NCI-H82 treated with DMSO at 0.1 percent for 48 hours (cell line): ENCODE measurements at regions not wholly inside any gene's neighbourhood (a gene's known extent, or its start where the extent isn't known, plus 50 kb on each side); places are given as distances from the start of the nearest gene placed in this dataset.
"Not testable (repeated sequence)": the region's sequence is repeated elsewhere in the genome, so short reads cannot be mapped to it uniquely, and the experiment has no call there.

Experiments used
- DNase-seq: peaks from one replicate; lab custom pipeline; 2025; ENCODE audit not compliant: unreplicated experiment; lab: John Stamatoyannopoulos, UW

DNA sequence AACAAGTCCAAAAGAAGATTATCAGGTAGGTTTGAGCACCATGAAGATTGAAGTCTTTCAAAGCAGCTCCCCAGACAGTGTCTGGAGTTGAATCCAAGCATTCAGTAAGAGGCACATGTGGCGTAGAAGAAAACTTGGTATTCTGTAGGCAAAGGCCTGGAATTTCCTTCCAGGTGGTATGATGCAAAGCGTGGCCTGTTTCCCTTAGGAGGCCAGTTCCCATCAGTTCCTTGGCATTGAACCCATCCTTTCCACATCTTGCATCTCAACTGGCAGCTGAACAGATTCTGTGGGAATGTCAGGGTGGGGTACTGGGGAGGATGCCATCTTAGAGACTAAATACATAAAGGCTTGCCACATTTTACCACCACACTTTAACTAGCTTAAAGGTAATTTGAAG is 516.0 kb downstream of the BTBD3 start:
- no peak for DNase-seq

DNA sequence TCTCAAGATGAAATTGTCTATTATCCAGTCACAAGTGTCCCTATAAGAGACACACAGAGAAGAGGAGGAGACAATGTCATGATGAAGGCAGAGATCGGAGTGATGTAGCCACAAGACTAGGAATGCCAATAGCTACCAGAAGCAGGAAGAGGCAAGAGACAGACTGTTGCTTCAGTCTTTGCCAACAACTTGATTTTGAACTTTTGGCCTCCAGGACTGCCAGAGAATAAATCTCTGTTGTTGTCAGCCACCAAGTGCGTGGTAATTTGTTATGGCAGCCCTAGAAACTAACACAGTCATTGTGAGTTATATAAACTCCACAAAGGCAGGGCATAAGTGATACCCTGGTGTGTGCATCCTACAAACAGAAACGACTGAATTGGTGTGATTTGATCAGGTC is 517.0 kb downstream of the BTBD3 start:
- no peak for DNase-seq

DNA sequence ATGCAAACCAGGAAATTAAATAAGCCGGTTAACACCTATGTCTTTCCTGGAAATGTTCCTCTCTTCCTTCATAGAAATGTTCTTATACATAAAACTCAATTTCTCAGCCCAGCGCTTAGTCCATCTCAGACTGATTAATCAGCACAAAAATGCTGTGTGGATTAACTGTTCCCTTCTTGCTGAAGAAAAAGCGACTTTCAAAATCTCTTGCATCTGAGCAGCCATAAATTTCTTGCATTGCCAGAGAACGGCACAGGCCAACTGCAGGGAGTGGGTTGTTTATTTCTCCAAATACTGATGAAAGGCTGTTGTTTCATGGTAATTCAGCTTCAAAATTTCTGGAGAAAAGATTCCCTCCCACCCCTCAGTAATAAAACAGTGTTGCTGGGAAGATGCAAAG is 517.6 kb downstream of the BTBD3 start:
- DNase-seq: no peak

DNA sequence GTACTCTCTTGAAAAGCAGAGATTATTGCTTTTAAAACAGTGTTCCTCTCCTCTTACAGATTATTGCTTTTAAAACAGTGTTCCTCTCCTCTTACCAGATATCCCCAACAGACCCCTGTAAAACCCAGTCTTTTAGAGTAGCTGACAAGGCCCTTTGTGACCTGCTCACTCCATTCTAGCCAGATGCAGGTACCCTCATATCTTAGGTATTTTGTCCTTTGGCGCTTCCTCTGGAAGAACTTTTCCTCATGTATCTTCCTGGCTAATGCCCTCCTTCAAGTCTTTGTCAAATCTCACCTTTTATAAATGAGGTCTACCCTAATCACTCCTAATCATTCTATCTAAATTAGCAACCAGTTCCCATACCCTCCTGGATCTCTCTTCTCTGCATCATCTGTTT is 536.0 kb downstream of the BTBD3 start:
- no peak for DNase-seq

DNA sequence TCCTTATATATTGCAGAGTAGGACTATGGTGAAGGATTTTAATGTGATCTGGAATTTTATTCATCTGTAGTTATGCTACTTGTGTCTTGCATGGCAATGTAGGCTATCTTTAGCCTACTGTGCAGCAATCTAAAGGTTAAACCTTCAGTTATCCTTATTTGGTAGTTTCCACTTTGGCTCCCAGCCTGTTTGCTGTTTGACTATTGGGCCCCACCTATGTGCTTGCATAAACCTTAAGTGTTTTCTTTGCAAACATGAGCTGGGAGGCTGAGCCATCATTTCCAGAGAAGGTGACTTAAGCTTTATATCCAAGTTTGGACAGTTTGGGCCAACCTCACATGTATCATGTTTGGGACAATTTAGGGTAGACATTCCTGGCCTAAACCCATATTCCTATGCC is 537.5 kb downstream of the BTBD3 start:
- DNase-seq: no peak

DNA sequence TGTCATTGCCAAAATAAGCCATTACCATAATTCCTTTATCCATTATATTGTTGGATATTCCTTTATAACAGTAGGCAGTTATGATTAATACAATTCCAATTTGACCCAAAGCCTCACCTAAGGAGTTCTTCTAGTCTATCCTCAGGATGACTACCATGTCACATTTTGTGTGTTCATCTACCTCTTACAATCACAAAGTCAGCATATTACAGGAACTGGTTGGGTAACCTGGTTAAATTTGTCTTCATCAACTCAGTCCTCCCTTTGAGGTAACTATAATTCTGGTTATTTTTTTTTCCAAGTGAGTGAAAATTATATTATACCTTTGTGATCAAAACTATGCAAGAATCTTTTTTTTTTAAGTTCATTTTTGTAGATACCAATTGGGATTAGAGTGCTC is 540.5 kb downstream of the BTBD3 start:
- no peak for DNase-seq

DNA sequence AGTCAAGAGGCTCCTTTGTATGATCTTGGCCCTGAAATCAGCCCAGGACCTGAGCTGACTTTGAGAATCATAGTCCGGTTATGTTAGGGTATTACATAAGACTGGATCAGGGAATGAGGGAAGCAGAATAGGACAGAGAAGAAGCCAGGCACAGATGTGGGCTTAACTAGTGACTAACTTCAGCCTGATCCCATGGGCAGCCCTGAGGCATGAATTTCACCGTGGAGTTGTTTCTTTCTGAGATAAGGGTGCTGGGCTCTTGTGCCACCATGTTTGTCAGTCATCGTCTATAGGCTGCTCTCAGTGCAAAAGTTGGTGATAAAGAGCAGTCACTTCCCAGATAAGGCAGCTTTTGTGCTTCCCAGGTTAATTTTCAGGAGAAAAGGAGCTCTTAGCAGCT is 544.7 kb upstream of the SPTLC3 start:
- no peak for DNase-seq

DNA sequence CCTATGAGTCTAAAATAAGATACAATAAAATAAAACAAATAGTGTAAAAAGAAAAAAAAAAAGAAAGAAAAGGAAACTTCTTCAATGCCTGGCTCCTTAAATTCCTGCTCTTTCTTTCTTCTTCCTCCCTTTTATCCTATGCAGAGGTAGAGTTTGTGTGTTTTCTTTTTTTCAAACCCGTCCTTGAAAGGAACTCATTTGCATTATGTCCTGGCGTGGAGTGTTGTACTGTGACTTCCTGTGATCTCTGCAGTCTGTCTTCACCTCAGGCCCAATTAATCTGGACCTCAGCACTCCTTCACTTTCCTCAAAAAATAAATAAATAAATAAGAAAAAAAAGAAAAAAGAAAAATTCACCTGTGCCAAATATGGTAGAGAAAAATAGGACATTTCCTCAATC is 541.9 kb upstream of the SPTLC3 start:
- DNase-seq: no peak

DNA sequence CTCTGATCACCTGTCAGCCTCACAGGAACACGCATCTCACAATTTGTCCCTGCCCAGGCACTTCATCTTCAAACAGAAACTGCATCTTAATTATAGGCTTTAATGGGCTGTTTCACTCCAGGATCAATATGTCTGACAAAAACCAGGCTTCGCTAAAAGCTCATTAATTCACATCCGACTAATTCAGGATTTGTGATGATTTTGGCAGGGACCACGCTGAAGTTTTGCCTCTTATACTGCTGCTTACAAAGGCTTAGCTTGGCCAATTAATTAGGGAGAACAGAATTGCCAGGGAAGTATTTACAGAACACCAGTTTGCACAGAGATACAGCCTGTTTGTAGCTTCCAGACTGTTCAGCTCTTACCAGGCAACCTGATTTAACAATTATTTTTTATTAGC is 541.0 kb upstream of the SPTLC3 start:
- no peak for DNase-seq

DNA sequence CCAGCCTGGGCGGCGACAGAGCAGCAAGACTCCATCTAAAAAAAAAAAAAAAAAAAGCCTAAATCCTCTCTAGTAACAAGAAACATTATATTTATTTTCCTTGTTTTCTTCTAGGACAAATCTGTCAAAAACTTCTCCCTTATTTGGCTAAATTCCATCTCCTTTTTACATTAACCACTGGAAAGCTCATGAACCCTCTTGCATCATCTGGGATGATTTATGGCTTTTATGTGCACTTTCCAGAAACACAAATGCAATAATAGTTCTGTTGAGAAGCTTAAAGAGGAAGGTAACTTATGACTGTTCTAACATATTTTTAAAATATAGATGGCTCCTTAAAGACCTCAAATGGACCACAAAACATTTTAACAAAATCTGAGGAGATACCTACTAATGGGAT is 526.1 kb upstream of the SPTLC3 start:
- DNase-seq: no peak

DNA sequence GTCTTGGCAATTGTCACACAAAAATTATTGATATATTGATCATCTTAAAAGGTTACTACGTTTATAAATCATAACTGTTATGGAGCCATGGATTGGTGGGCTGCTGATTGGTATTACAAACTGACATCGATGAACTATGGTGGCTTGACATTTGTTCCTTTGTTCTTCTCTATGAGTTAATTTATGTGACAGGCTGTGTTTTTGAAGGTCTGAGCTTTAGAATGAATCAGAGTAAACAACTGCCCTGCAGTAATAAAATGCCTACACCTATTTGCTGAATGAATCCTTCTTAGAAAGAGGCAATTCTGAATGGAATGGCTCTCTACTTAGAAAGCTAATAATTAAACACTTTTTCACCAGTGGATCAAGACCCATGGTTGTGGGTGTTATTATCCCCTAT is 506.3 kb upstream of the SPTLC3 start:
- DNase-seq: no peak

DNA sequence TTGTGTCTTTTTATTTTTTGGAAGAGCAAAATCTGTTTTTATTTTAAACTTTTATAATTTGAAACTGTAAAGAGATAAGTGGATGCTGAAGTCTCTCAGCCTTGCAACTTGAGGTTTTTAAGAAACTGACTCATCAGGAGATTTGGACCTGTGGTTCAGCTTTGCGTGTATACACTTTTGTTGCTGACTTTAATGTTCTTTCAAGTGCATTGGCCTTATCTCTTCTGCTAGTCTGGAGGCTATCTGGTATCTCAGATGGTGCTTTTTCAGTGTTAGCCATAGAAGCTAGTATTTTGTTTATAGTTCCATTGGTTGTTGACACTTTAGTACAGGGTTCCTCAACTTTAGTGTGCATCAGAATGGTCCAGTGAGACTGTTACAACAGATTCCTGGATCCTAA is 504.0 kb upstream of the SPTLC3 start:
- no peak for DNase-seq

DNA sequence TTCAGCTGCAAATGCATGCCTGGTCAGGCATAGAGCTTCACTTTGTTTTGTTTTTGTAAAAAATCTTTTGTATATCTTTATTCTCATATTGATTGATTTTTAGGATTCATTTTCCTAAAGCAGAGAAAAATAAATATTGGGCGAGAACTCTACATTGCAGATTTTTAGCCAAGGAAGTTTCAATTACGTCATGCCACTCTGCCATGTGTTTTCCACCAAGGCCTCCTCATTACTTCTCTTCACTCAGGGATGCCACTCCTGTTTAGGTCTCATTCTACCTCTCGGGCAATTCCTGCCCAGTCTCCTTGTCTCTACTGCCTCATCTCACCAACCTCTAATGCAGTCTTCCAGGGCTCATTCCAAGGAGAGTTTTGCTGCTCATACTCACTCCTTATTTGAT is 497.3 kb upstream of the SPTLC3 start:
- no peak for DNase-seq

DNA sequence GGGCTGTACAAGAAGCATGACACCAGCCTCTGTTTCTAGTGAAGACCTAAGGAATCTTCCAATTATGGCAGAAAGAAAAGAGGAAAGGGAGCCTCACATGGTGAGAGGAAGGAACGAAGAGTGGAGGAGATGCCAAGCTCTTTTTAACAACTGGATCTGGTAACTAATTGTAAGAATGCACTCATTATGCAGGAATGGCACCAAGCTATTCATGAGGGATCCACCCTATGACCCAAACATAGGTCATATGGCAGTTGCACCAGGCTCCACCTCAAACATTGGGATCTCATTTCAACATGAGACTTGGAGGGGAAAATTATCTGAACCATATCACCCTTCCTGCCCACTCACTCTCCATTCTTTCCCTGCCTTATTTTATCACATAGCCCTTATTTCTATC is 496.0 kb upstream of the SPTLC3 start:
- DNase-seq: no peak

DNA sequence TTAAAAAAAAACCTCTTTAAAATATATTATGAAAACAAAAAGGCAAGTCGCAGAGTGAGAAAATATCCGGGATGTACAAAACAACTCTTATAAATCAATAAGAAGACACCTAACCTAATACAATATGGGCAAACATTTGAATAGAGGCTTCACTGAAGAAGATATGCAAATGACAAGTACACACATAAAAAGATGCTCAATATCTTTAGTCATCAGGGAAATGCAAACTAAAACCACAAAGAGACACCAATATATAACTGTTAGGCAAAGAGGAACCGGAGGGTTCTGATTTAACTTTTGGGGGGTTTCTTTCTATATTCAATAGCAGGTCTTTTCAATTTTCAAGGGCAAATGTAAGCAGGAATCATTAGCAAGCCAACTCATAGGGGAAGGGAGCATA is 480.7 kb upstream of the SPTLC3 start:
- no peak for DNase-seq

DNA sequence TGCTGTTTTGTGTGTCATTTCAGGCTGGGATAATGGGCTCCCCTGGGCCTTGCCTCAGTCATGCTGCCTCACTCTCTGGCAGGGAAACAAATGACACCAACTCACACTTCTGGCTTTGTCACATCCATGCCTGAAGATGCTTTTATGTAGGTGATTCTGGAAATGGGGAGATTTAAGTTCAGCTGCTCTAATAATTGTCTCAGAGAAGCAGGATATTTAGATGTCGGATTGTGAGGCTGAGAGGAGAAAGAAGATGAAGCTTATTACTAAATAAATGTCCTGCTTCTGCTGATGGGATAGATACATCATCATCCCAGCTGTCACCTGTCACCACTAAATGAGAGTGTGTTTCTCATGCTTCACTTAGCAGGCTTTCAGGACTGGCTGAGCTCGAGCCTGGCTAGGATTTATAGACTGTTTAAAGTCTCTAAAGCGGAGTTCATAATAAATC is 480.2 kb upstream of the SPTLC3 start:
- DNase-seq: peak; percentile 83

DNA sequence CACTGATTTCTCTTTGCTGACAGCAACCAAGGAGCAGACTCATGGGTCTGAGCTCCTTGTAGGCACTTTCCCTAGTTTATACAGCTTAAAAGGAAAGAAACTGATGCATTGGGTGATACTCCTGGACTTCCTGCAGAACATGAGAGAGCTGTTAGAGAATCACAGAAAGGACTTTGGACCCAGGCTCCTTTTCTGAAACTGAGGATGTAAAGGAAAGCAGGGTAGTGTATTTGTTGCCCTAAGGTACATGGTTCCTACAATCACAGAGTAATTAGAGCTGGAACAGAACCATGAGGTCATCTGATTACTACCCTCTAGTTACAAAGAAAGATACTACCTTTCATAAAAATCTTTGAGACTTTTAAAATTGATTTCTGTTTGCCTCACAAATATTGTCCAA is 477.1 kb upstream of the SPTLC3 start:
- no peak for DNase-seq

DNA sequence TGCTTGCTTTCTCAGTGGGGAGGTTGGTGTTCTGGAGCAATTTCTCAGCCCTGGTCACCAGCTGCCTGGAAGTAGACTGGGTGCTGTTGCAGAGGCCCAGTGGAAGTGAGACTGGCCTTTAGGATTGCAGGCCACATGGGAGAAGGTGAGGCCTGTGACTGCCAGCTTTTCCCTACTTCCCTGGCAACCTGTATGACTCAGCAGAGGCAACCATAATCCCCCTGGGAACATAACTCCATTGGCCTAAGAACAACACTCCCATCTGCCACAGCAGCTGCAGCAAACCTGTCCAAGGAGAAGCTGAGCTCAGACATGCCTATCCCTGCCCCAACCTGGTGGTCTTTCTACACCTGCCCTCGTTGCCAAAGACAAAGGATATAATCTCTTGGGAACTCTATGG is 473.5 kb upstream of the SPTLC3 start:
- peak; percentile 44 for DNase-seq

DNA sequence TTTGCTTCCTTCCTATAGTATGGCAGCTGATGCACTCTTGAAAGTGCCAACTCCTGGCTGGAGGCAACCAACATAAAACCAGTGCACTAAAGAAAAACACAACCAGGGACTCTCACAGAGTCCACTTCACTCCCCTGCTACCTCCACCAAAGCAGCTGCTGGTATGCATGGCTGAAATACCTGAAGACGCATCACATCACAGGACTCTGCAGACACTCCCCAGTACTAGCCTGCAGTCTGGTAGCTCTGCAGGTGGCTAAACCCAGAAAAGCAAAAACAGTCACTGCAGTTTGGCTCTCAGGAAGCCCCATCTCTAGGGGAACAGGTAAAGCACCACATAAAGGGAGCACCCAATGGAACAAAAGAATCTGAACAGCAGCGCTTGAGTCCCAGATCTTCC is 473.0 kb upstream of the SPTLC3 start:
- no peak for DNase-seq

DNA sequence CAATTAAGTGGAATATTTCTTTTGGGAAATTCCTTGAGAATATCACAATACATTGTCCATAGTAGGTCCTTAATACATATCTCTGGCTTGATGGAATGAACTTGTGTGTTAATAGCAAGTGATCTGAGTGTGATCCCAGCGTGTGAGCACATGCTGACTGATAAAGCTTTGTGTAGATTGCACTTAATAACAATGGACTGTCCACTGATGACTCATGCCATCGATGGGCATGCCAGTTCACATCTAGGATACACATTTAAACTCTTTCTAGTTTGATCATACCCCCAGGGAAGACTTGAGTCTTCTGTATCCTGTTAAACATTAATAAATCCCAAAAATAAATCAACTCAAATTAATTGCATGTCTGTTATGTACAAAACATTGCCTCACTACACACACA is 454.3 kb upstream of the SPTLC3 start:
- no peak for DNase-seq

DNA sequence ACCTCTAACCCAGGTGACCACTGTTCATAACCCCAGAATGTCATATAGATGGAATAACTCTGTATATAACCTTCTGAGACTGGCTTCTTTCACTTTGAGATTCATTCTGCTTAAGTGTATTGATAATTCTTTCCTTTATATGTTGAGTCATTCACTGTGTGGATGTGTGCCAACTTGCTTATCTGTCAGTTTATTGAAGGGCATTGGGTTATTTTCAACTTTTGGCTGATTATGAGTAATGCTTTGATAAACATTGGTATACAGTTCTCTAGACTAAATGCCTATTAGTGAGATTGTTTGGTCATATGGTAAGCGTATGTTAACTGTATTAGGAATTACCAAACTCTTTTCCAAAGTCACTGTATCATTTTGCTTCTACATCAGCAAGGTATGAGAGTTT is 453.4 kb upstream of the SPTLC3 start:
- DNase-seq: no peak

DNA sequence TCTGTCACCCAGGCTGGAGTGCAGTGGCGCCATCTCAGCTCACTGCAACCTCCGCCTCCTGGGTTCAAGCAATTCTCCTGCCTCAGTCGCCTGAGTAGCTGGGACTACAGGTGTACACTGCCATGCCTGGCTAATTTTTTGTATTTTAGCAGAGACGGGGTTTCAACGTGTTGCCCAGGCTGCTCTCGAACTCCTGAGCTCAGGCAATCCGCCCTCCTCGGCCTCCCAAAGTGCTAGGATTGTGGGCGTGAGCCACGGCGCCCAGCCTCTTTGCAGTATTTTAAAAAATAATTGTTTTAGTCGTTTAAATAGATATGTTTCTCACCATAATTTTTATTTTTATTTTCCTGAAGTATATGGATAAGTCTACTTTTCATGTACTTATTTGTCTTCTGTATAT is 452.9 kb upstream of the SPTLC3 start:
- not testable (repeated sequence) for DNase-seq

DNA sequence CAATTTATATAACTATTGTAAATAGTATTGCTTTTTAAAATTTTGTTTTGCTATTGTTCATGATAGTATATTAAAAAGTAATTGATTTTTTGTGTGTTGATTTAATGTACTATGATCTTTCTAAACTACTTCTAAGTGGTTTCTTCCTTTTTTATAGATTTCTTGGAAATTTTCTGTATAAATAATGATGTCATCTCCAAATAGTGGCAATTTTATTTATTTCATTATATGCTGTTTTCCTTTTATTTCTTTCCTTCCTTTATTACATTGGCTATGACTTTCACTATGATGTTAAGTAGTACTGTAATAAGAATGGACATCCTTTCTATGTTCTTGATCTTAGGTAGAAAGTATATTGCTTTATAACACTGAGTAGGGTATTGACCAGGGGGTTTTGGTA is 451.5 kb upstream of the SPTLC3 start:
- DNase-seq: no peak

DNA sequence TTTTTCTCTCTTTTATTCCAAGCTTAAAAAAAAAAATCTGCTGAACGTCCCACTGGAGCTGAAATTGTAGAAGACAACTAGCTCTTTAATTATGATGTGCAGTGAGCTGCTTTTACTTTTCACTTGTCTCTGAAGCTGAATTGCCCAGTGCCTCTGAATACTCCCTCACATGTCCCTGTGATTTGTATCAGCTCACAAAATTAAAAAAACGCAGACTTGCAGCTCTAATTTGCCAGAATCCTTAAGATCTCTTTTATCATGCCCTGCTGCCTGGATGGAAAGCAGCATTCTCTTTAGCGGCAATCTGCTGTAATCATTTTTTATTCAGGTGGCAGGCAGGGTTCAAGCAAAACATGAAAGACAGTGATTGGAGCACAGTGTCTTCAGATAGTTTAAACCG is 443.8 kb upstream of the SPTLC3 start:
- DNase-seq: no peak
